ENCODE measurements at regions not wholly inside any gene's neighbourhood (a gene's known extent, or its start where the extent isn't known, plus 50 kb on each side); places are given as distances from the start of the nearest gene placed in this dataset.

- FAIRE-seq: no peak
- H3K9me3 ChIP-seq (ENCODE audit: control insufficient read depth, low read depth, low read length): no peaks in the 10 kb centered on the region
- dilution Hi-C loops (cut with MboI; ENCODE audit: extremely low pct_ligation_motif_present, low sequenced_read_pairs): no loop called here
Measured at GRCh38 chr10:47239211-47239610, 60.8 kb upstream of the GDF10 start.

GRCh38 chr10:47240173-47240572 is 59.8 kb upstream of the GDF10 start:
- Histone ChIP-seq H3K9ac (ENCODE audit: control insufficient read depth, extremely low read depth, insufficient read depth, low read length) (no peak overlapping the region), H3K27me3 (ENCODE audit: control insufficient read depth, extremely low read depth, insufficient read depth, low read length) (peaks cover 10% of the 10 kb centered on the region), H3K4me3 (ENCODE audit: control insufficient read depth in 2 of 3, extremely low read depth in 1 of 3, insufficient read depth in 2 of 3, low read depth in 1 of 3, low read length in 3 of 3) (no peak overlapping the region), H2AFZ (ENCODE audit: control insufficient read depth, low read length) (no peak overlapping the region), H3K4me2 (ENCODE audit: control insufficient read depth, extremely low read depth, insufficient read depth, low read depth, low read length) (no peak overlapping the region), H4K20me1 (ENCODE audit: control insufficient read depth, extremely low read depth, insufficient read depth, low read length) (no peaks in the 10 kb centered on the region), H3K9me3 (ENCODE audit: control insufficient read depth, low read depth, low read length) (no peaks in the 10 kb centered on the region), H3K9me1 (ENCODE audit: control insufficient read depth, extremely low read depth, insufficient read depth, low read length) (no peaks in the 10 kb centered on the region), H3K79me2 (ENCODE audit: control insufficient read depth, insufficient read depth, low read length) (no peaks in the 10 kb centered on the region), H3K36me3 (ENCODE audit: control insufficient read depth in 2 of 2, extremely low read depth in 1 of 2, insufficient read depth in 2 of 2, low read length in 2 of 2) (no peaks in the 10 kb centered on the region), H3K4me1 (ENCODE audit: control insufficient read depth, extremely low read depth, insufficient read depth, low read length) (no peaks in the 10 kb centered on the region), H3K27ac (ENCODE audit: control insufficient read depth, insufficient read depth, low read length) (no peak overlapping the region)
- no peak for TF ChIP-seq EZH2 (IDR thresholded peaks at IDR 0.05; ENCODE audit: low read length)
- no peak for TF ChIP-seq CTCF (optimal IDR thresholded peaks at IDR 0.05 in 1 of 3, IDR thresholded peaks at IDR 0.05 in 1 of 3, conservative IDR thresholded peaks at IDR 0.05 in 1 of 3; ENCODE audit: extremely low read depth in 1 of 3, insufficient read depth in 2 of 3, low read length in 3 of 3)
- FAIRE-seq: no peak
- DNase-seq (ENCODE audit: low read depth, low spot score): no peak
- dilution Hi-C loops (cut with MboI; ENCODE audit: extremely low pct_ligation_motif_present, low sequenced_read_pairs): no loop called here

More at GRCh38 chr10:47239211-47239610, 60.8 kb upstream of the GDF10 start:
- Histone ChIP-seq H3K9me1 (ENCODE audit: control insufficient read depth, extremely low read depth, insufficient read depth, low read length) (no peaks in the 10 kb centered on the region), H3K27ac (ENCODE audit: control insufficient read depth, insufficient read depth, low read length) (no peak overlapping the region), H3K36me3 (ENCODE audit: control insufficient read depth in 2 of 2, extremely low read depth in 1 of 2, insufficient read depth in 2 of 2, low read length in 2 of 2) (no peaks in the 10 kb centered on the region), H3K4me1 (ENCODE audit: control insufficient read depth, extremely low read depth, insufficient read depth, low read length) (no peaks in the 10 kb centered on the region), H3K9ac (ENCODE audit: control insufficient read depth, extremely low read depth, insufficient read depth, low read length) (no peak overlapping the region), H3K4me3 (ENCODE audit: control insufficient read depth in 2 of 3, extremely low read depth in 1 of 3, insufficient read depth in 2 of 3, low read depth in 1 of 3, low read length in 3 of 3) (no peak overlapping the region), H3K27me3 (ENCODE audit: control insufficient read depth, extremely low read depth, insufficient read depth, low read length) (peaks cover 9% of the 10 kb centered on the region), H4K20me1 (ENCODE audit: control insufficient read depth, extremely low read depth, insufficient read depth, low read length) (no peaks in the 10 kb centered on the region), H2AFZ (ENCODE audit: control insufficient read depth, low read length) (no peak overlapping the region), H3K4me2 (ENCODE audit: control insufficient read depth, extremely low read depth, insufficient read depth, low read depth, low read length) (no peak overlapping the region), H3K79me2 (ENCODE audit: control insufficient read depth, insufficient read depth, low read length) (no peaks in the 10 kb centered on the region)
- DNase-seq (ENCODE audit: low read depth, low spot score): no peak
- TF ChIP-seq EZH2 (IDR thresholded peaks at IDR 0.05; ENCODE audit: low read length) (no peak), CTCF (optimal IDR thresholded peaks at IDR 0.05 in 1 of 3, IDR thresholded peaks at IDR 0.05 in 1 of 3, conservative IDR thresholded peaks at IDR 0.05 in 1 of 3; ENCODE audit: extremely low read depth in 1 of 3, insufficient read depth in 2 of 3, low read length in 3 of 3) (no peak)
